ENCODE measurements at regions not wholly inside any gene's neighbourhood (a gene's known extent, or its start where the extent isn't known, plus 50 kb on each side); places are given as distances from the start of the nearest gene placed in this dataset.

DNA sequence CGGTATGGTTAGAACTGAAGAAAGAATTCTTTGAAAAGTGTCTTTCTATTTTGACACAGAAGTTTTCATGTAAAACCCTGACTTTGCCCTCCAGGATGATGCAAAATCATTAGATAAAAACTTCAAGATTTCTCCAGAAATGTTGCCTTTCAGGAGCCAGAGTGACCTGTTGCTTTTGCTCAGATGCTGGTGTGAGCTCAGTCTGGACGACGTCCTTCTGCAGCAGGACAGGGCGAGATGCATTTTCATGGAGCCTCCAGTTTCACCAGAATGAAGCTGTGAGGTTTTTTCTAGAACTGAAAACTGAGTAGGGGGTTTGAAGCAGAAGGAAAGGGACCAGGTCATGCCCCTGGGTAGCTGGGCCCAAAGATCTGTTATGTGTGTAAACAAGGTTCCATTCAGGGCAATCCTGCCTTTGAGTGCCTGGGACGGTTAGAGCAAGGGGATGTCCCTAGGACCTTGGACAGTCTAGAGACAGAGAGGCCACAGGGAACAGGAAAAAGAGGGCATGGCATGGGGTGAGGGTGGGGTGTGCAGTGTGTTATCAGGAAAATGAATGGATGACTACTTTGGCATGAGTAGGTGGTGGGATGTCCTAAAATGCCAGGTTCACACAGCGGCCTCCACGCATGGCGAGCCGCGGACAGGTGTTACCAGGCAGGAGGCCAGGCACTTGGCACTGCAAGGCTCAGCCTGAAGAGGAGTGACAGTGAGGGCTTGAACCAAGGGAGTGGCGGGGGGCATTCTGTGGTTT lies 356.3 kb downstream of the CXCL12 start:
- TF ChIP-seq EZH2 (IDR thresholded peaks at IDR 0.05; ENCODE audit: borderline replicate concordance, low read length), result no peak
- TF ChIP-seq, protein P1, sequence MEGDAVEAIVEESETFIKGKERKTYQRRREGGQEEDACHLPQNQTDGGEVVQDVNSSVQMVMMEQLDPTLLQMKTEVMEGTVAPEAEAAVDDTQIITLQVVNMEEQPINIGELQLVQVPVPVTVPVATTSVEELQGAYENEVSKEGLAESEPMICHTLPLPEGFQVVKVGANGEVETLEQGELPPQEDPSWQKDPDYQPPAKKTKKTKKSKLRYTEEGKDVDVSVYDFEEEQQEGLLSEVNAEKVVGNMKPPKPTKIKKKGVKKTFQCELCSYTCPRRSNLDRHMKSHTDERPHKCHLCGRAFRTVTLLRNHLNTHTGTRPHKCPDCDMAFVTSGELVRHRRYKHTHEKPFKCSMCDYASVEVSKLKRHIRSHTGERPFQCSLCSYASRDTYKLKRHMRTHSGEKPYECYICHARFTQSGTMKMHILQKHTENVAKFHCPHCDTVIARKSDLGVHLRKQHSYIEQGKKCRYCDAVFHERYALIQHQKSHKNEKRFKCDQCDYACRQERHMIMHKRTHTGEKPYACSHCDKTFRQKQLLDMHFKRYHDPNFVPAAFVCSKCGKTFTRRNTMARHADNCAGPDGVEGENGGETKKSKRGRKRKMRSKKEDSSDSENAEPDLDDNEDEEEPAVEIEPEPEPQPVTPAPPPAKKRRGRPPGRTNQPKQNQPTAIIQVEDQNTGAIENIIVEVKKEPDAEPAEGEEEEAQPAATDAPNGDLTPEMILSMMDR (conservative IDR thresholded peaks at IDR 0.05 in 1 of 2, IDR thresholded peaks at IDR 0.05 in 1 of 2; ENCODE audit: extremely low read depth in 1 of 2, insufficient read depth in 1 of 2, low read depth in 1 of 2, low read length in 2 of 2), result no peak
